IPS-18a (cell line): ENCODE measurements at regions not wholly inside any gene's neighbourhood (a gene's known extent, or its start where the extent isn't known, plus 50 kb on each side); places are given as distances from the start of the nearest gene placed in this dataset.
"Not testable (repeated sequence)": the region's sequence is repeated elsewhere in the genome, so short reads cannot be mapped to it uniquely, and the experiment has no call there.

ENCODE experiments used
- H3K27ac ChIP-seq: one replicate; pipeline ENCODE4 v1.5.1; 2013; ENCODE audit warnings: low read length
- H3K27me3 ChIP-seq: one replicate; pipeline ENCODE4 v1.6.1; 2013; ENCODE audit warnings: mild to moderate bottlenecking, low read length; ENCODE audit not compliant: control insufficient read depth, insufficient read depth
- H3K36me3 ChIP-seq: one replicate; pipeline ENCODE4 v1.6.1; 2013; ENCODE audit warnings: low read depth, low read length; ENCODE audit not compliant: control insufficient read depth
- H3K4me1 ChIP-seq: one replicate; pipeline ENCODE4 v1.6.1; 2013; ENCODE audit warnings: low read depth, low read length; ENCODE audit not compliant: control insufficient read depth
- H3K4me3 ChIP-seq: one replicate; pipeline ENCODE4 v1.5.1; 2013; ENCODE audit warnings: low read length
- H3K9ac ChIP-seq: one replicate; pipeline ENCODE4 v1.6.1; 2013; ENCODE audit warnings: mild to moderate bottlenecking, low read length, moderate library complexity
- H3K9me3 ChIP-seq: one replicate; pipeline ENCODE4 v1.6.1; 2013; ENCODE audit warnings: low read depth, low read length; ENCODE audit not compliant: control insufficient read depth

DNA sequence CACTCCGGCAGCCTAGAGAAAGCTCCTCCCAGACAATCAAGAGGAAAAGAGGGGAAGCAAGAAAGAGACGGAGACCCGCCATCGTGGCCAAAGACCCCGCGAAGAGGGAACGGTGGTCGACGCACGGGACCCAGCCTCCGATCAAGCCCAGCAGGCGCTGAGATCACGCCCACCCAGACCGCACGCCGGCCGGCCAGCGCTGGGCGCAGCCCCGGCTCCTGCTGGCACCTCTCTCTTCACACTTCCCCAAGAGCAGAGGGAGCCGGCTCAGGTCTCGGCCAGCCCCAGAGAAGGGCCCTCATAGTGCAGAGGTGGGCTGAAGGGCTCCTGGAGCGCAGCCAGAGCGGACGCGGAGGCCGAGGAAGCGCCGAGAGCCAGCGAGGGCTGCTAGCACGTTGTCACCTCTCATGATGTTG lies 918.4 kb upstream of the ADAMTS5 start:
- no peaks in the 10 kb centered on the region for H3K36me3 ChIP-seq
- no peak overlapping the region for H3K4me3 ChIP-seq
- H3K27me3 ChIP-seq: no peaks in the 10 kb centered on the region
- H3K9ac ChIP-seq: no peak overlapping the region
- H3K27ac ChIP-seq: no peak overlapping the region
- no peaks in the 10 kb centered on the region for H3K4me1 ChIP-seq
- no peaks in the 10 kb centered on the region for H3K9me3 ChIP-seq

GRCh38 chr21:27881331-27881730 lies 914.4 kb upstream of the ADAMTS5 start:
- not testable (repeated sequence) for H3K27ac ChIP-seq, H3K4me1 ChIP-seq, H3K4me3 ChIP-seq, H3K9me3 ChIP-seq, H3K27me3 ChIP-seq, H3K36me3 ChIP-seq, H3K9ac ChIP-seq

GRCh38 chr21:27872411-27872810 lies 905.5 kb upstream of the ADAMTS5 start:
- not testable (repeated sequence) for H3K9me3 ChIP-seq, H3K27me3 ChIP-seq, H3K9ac ChIP-seq, H3K4me1 ChIP-seq, H3K27ac ChIP-seq, H3K4me3 ChIP-seq, H3K36me3 ChIP-seq

GRCh38 chr21:27870755-27871154 lies 903.9 kb upstream of the ADAMTS5 start:
- H3K27me3 ChIP-seq, H3K36me3 ChIP-seq, H3K27ac ChIP-seq, H3K9ac ChIP-seq, H3K4me1 ChIP-seq, H3K9me3 ChIP-seq, H3K4me3 ChIP-seq: not testable (repeated sequence)

- H3K4me1 ChIP-seq, H3K27me3 ChIP-seq, H3K36me3 ChIP-seq, H3K27ac ChIP-seq, H3K9me3 ChIP-seq, H3K9ac ChIP-seq, H3K4me3 ChIP-seq: not testable (repeated sequence)
Observed at GRCh38 chr21:27860314-27860955, 893.5 kb upstream of the ADAMTS5 start.

DNA sequence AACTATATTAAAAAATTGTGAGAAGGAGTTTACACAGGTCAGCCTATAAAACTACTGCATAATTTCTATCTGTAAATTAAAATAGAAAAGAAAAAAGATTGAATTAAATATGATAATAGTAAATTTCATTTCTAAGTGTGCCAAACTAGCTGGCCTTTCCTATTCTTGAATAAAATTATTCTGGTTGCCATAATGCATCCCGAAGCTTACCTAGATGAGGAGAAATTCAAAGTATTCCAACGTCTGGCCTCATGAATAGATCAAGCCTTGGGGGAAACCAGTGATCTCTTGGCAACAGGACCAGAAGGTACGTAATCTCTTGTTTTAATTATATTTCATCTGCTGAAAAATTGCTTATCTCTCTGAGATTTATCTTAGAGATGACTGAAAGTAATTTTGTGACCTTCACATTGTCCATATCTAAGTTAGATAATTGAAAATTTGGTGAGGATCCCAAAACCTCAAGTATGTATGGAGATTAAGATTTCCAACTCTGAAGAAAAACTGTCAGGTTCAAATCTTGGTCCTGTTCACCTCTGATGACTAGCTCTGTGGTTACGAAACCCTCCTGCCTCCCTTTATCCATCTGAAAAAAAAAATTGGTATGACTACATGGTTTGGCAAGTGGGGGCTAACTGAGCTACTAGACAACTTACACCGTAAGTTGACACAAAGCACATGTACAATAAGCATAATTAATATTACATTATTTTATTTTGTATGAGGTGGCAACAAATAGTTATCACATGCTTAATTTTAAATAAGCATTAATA lies 891.4 kb upstream of the ADAMTS5 start:
- not testable (repeated sequence) for H3K27me3 ChIP-seq, H3K4me3 ChIP-seq, H3K36me3 ChIP-seq, H3K4me1 ChIP-seq, H3K27ac ChIP-seq, H3K9ac ChIP-seq, H3K9me3 ChIP-seq

DNA sequence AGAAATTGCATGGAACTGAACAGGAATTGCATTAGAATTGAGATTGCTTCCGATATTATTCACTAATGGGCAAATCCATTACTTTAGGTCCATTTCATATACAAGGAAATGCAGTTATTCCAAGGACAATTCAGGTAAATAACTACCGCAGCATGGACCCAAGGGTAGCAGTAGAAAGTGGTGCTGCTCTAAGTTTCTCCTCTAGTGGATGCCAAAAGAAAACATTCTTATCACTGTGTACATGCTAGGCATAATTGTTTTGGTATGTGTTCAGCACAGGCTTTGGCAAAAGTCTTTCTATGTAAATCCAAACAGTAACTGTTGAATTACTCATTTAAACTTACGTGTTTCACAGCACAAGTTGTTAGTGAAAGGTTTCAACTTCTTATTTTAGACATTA lies 890.1 kb upstream of the ADAMTS5 start:
- H3K36me3 ChIP-seq, H3K9ac ChIP-seq, H3K4me1 ChIP-seq, H3K9me3 ChIP-seq, H3K27ac ChIP-seq, H3K27me3 ChIP-seq, H3K4me3 ChIP-seq: not testable (repeated sequence)

- no peaks in the 10 kb centered on the region for H3K9me3 ChIP-seq
- H3K9ac ChIP-seq: no peak overlapping the region
- no peak overlapping the region for H3K27ac ChIP-seq
- no peaks in the 10 kb centered on the region for H3K27me3 ChIP-seq
- no peaks in the 10 kb centered on the region for H3K36me3 ChIP-seq
- no peak overlapping the region for H3K4me3 ChIP-seq
- H3K4me1 ChIP-seq: no peaks in the 10 kb centered on the region
Observed at GRCh38 chr21:27841084-27841672, 874.3 kb upstream of the ADAMTS5 start.

- H3K9me3 ChIP-seq: no peaks in the 10 kb centered on the region
- no peaks in the 10 kb centered on the region for H3K4me1 ChIP-seq
- H3K27ac ChIP-seq: no peak overlapping the region
- no peaks in the 10 kb centered on the region for H3K36me3 ChIP-seq
- H3K9ac ChIP-seq: no peak overlapping the region
- no peaks in the 10 kb centered on the region for H3K27me3 ChIP-seq
- H3K4me3 ChIP-seq: no peak overlapping the region
Observed at GRCh38 chr21:27840262-27840661, 873.4 kb upstream of the ADAMTS5 start.

DNA sequence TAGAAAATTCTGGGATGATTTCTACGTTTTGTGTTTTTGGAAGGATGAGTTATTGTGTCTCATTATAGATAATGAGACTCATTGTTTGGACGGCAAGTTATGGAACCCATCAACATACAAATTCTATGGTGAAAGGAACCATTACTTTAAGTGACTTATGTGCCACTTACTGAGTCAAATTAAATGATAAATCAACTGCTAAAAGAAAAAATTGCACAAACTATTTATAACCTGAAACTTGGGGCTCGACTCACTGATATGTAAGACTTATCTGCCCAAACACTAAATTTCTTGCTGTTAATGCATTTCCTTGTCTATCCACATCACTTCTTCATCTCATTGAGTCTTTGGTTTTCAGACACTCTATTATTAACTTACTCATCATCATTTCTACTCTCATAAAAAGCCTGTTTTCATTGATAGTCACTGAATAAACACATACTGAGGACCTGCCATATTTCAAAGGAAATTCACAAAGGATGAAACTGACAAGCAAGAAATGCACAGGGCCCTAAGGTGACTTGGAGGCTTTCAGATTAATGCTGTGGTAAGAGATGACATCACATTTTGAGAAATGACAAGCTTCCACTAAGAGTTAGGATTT lies 872.7 kb upstream of the ADAMTS5 start:
- Histone ChIP-seq H3K27ac (no peak overlapping the region), H3K9ac (no peak overlapping the region), H3K4me3 (no peak overlapping the region), H3K4me1 (no peaks in the 10 kb centered on the region), H3K27me3 (no peaks in the 10 kb centered on the region), H3K36me3 (no peaks in the 10 kb centered on the region), H3K9me3 (no peaks in the 10 kb centered on the region)

- Histone ChIP-seq H3K27me3 (no peaks in the 10 kb centered on the region), H3K36me3 (no peaks in the 10 kb centered on the region), H3K27ac (no peak overlapping the region), H3K4me3 (no peak overlapping the region), H3K4me1 (no peaks in the 10 kb centered on the region), H3K9me3 (no peaks in the 10 kb centered on the region), H3K9ac (no peak overlapping the region)
Observed at GRCh38 chr21:27838573-27838972, 871.7 kb upstream of the ADAMTS5 start.
